Hepatocyte (in vitro differentiated cells): ENCODE measurements at regions not wholly inside any gene's neighbourhood (a gene's known extent, or its start where the extent isn't known, plus 50 kb on each side); places are given as distances from the start of the nearest gene placed in this dataset.

ENCODE experiments used
- DNase-seq: peaks from one replicate; pipeline ENCODE4 v3.0.0-alpha.2; 2016; ENCODE audit warnings: low spot score
- H2AFZ ChIP-seq: fragments of 200-600 bp; sonication (generic); 2 replicates; pipeline ENCODE4 v1.6.0; 2016; ENCODE audit warnings: antibody characterized with exemption, mild to moderate bottlenecking
- H3K27ac ChIP-seq: fragments of 200-600 bp; sonication (generic); 2 replicates; pipeline ENCODE4 v1.5.1; 2016; ENCODE audit warnings: mild to moderate bottlenecking
- H3K27me3 ChIP-seq: fragments of 200-600 bp; sonication (generic); 2 replicates; pipeline ENCODE4 v1.6.1; 2016
- H3K36me3 ChIP-seq: fragments of 200-600 bp; sonication (generic); replicated peaks from 2 replicates; pipeline ENCODE4 v1.5.1; 2016; ENCODE audit warnings: low read depth; ENCODE audit not compliant: insufficient read depth
- H3K4me1 ChIP-seq: fragments of 200-600 bp; sonication (generic); 2 replicates; pipeline ENCODE4 v1.5.1; 2016; ENCODE audit warnings: mild to moderate bottlenecking, moderate library complexity; ENCODE audit not compliant: insufficient read depth
- H3K4me2 ChIP-seq: fragments of 200-600 bp; sonication (generic); 2 replicates; pipeline ENCODE4 v1.6.0; 2016
- H3K4me3 ChIP-seq: fragments of 200-600 bp; sonication (generic); 2 replicates; pipeline ENCODE4 v1.5.1; 2016; ENCODE audit warnings: mild to moderate bottlenecking
- H3K79me2 ChIP-seq: fragments of 200-600 bp; sonication (generic); 2 replicates; pipeline ENCODE4 v1.6.0; 2017; ENCODE audit warnings: mild to moderate bottlenecking
- H3K9me2 ChIP-seq: fragments of 200-600 bp; sonication (generic); replicated peaks from 2 replicates; pipeline ENCODE4 v1.6.0; 2017; ENCODE audit warnings: mild to moderate bottlenecking; ENCODE audit not compliant: insufficient read depth
- H3K9me3 ChIP-seq: fragments of 200-600 bp; sonication (generic); 2 replicates; pipeline ENCODE4 v1.5.1; 2016; ENCODE audit warnings: low read depth, mild to moderate bottlenecking
- H4K20me1 ChIP-seq: fragments of 200-600 bp; sonication (generic); 2 replicates; pipeline ENCODE4 v1.6.0; 2016; ENCODE audit warnings: mild to moderate bottlenecking; ENCODE audit not compliant: insufficient read depth, poor library complexity, severe bottlenecking
- EZH2 ChIP-seq: fragments of 200-600 bp; sonication (generic); IDR thresholded peaks from 2 replicates; pipeline ENCODE4 v1.6.1; 2016; ENCODE audit warnings: antibody characterized with exemption, mild to moderate bottlenecking, borderline replicate concordance
- EZH2phosphoT487 ChIP-seq: fragments of 200-600 bp; sonication (generic); IDR thresholded peaks from one replicate; pipeline ENCODE4 v1.6.1; 2018; ENCODE audit warnings: antibody characterized with exemption, mild to moderate bottlenecking, low read depth, moderate library complexity; ENCODE audit not compliant: unreplicated experiment, severe bottlenecking
- WGBS: methylation state at CpG from one replicate; pipeline ENCODE4 v1.1.6; 2016; ENCODE audit warnings: low lambda C conversion rate; ENCODE audit errors: missing lambda C conversion rate; 5-methylcytosine and 5-hydroxymethylcytosine counted together
- TF ChIP-seq, protein P1 (sequence below): fragments of 200-600 bp; sonication (generic); IDR thresholded peaks from 2 replicates; pipeline ENCODE4 v1.5.1; 2016; ENCODE audit warnings: antibody characterized with exemption, mild to moderate bottlenecking; ENCODE audit not compliant: poor library complexity

DNA sequence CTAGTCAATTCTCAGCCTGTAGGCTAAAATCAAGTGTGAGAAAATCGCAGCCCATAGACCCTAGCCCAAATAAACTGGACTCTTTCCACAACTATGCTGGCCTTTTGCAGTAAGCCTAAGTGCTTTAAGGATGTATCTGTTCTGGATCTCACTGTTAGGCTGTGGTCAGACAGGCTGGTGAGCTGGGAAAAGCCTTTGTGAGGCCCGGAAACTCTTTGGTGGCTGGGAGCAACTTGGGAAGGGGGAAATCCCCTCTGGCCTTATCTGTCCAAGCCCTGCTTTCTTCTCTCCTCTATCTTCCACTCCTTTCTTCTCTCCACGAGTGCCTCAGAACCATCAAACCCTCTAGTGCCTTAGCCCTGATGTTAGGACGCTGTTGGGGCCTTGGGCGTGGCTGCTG lies 135.4 kb downstream of the LACC1 start:
- Histone ChIP-seq H3K4me2 (no peak overlapping the region), H3K27ac (peak overlapping the region; percentile 1), H3K9me3 (no peaks in the 10 kb centered on the region), H3K27me3 (no peaks in the 10 kb centered on the region), H3K4me1 (peaks cover 3% of the 10 kb centered on the region), H3K79me2 (no peaks in the 10 kb centered on the region), H4K20me1 (no peaks in the 10 kb centered on the region), H2AFZ (no peak overlapping the region), H3K9me2 (no peaks in the 10 kb centered on the region), H3K4me3 (no peak overlapping the region), H3K36me3 (no peaks in the 10 kb centered on the region)
- 78% methylated on average over 5 of the region's 5 CpGs for WGBS
- TF ChIP-seq EZH2phosphoT487 = no peak
- TF ChIP-seq, protein P1, sequence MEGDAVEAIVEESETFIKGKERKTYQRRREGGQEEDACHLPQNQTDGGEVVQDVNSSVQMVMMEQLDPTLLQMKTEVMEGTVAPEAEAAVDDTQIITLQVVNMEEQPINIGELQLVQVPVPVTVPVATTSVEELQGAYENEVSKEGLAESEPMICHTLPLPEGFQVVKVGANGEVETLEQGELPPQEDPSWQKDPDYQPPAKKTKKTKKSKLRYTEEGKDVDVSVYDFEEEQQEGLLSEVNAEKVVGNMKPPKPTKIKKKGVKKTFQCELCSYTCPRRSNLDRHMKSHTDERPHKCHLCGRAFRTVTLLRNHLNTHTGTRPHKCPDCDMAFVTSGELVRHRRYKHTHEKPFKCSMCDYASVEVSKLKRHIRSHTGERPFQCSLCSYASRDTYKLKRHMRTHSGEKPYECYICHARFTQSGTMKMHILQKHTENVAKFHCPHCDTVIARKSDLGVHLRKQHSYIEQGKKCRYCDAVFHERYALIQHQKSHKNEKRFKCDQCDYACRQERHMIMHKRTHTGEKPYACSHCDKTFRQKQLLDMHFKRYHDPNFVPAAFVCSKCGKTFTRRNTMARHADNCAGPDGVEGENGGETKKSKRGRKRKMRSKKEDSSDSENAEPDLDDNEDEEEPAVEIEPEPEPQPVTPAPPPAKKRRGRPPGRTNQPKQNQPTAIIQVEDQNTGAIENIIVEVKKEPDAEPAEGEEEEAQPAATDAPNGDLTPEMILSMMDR = no peak
- TF ChIP-seq EZH2 = no peak
- no peak for DNase-seq

DNA sequence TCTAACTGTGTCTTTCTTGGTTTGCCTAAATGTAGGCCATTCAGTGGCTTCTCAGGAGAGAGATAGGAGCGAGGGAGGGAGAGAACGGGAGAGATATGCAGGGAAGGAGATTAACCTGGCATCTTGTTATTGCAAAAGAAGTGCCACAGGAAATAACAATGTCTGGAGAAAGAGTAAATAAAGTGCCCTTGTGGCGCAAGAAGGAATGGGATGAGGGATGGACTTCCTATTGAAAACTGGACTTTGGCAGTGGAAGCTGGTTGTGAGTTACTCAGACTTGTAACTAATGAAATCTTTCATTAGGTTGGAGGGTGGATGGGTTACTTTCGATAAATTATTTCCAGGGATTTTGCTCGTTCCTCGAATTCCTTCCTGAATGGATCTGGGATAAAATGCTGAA lies 136.1 kb downstream of the LACC1 start:
- no peak overlapping the region for H3K4me3 ChIP-seq
- TF ChIP-seq EZH2 = no peak
- no peak for TF ChIP-seq EZH2phosphoT487
- TF ChIP-seq, protein P1 = no peak
- peaks cover 3% of the 10 kb centered on the region for H3K4me1 ChIP-seq
- no peak overlapping the region for H3K4me2 ChIP-seq
- no peaks in the 10 kb centered on the region for H3K27me3 ChIP-seq
- H3K36me3 ChIP-seq = no peaks in the 10 kb centered on the region
- no peak overlapping the region for H2AFZ ChIP-seq
- H3K79me2 ChIP-seq = no peaks in the 10 kb centered on the region
- DNase-seq = no peak
- H4K20me1 ChIP-seq = no peaks in the 10 kb centered on the region
- H3K27ac ChIP-seq = no peak overlapping the region
- H3K9me3 ChIP-seq = no peaks in the 10 kb centered on the region
- WGBS = 93% methylated on average over 6 of the region's 6 CpGs
- H3K9me2 ChIP-seq = no peaks in the 10 kb centered on the region

DNA sequence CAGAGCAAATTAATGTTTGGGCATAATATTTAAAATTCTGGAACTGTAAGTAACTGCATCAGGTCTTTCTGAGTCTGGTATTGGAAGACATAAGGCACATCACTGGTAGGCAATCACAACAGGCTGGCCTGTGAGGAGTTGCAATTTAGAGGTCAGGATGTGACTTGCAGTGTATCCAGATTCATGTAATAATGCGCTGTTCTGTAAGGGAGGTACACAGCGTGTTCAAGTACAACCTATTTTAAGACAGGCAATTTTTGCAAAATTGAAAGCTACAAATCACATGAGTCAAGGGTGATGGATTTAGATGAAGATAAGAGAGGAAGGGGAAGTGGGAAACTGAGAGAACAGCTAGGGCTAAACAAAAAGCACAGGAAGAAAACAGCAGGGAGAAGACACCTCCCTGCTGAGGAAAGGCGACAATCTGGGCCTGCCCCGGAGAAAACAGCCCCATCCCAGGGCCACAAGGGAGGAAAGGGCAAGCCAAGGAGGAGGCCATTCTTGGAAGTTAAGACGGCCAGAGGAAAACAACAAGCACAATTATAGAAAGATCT lies 138.1 kb downstream of the LACC1 start:
- Histone ChIP-seq H2AFZ (no peak overlapping the region), H3K9me3 (no peaks in the 10 kb centered on the region), H3K4me3 (no peak overlapping the region), H3K36me3 (no peaks in the 10 kb centered on the region), H3K27ac (no peak overlapping the region), H3K79me2 (no peaks in the 10 kb centered on the region), H3K4me2 (no peak overlapping the region), H3K27me3 (no peaks in the 10 kb centered on the region), H3K9me2 (no peaks in the 10 kb centered on the region), H3K4me1 (peaks cover 3% of the 10 kb centered on the region), H4K20me1 (no peaks in the 10 kb centered on the region)
- TF ChIP-seq EZH2phosphoT487 = no peak
- no peak for TF ChIP-seq EZH2
- TF ChIP-seq, protein P1 = no peak
- no peak for DNase-seq
- WGBS = 87% methylated on average over 5 of the region's 5 CpGs

DNA sequence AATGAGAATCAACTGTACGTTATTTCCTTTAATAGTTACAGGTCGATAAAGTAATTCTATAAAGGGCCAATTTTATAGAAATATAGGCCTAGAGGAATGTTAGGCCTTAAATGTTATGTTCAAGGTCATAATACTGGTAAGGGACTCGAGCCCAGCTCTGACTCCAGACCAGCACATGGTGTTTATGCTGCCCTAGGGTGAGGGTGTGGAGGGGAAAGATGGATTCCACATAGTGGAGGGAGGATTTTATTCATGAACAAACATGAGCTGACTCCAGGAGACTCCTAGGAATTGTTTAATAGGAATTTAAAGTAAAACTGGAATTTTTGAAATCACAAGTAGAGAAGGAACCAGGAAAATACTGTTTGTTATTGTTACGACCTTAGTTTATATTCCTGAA lies 139.9 kb downstream of the LACC1 start:
- WGBS = 81% methylated on average over 4 of the region's 4 CpGs
- H3K79me2 ChIP-seq = no peaks in the 10 kb centered on the region
- H3K9me3 ChIP-seq = no peaks in the 10 kb centered on the region
- no peak overlapping the region for H3K4me2 ChIP-seq
- DNase-seq = no peak
- no peak overlapping the region for H3K4me3 ChIP-seq
- H3K4me1 ChIP-seq = no peaks in the 10 kb centered on the region
- H3K27ac ChIP-seq = no peak overlapping the region
- TF ChIP-seq, protein P1 = no peak
- H4K20me1 ChIP-seq = no peaks in the 10 kb centered on the region
- no peaks in the 10 kb centered on the region for H3K9me2 ChIP-seq
- no peaks in the 10 kb centered on the region for H3K27me3 ChIP-seq
- H2AFZ ChIP-seq = no peak overlapping the region
- no peaks in the 10 kb centered on the region for H3K36me3 ChIP-seq
